Neural cell (in vitro differentiated cells): ENCODE measurements at regions not wholly inside any gene's neighbourhood (a gene's known extent, or its start where the extent isn't known, plus 50 kb on each side); places are given as distances from the start of the nearest gene placed in this dataset.

Experiments used
- CTCF ChIP-seq: fragments of 450-650 bp; IDR thresholded peaks from 2 replicates; pipeline ENCODE4 v1.5.1; 2014; ENCODE audit warnings: antibody characterized with exemption, mild to moderate bottlenecking, moderate library complexity; ENCODE audit not compliant: poor library complexity, severe bottlenecking
- EP300 ChIP-seq: fragments of 450-650 bp; conservative IDR thresholded peaks from 2 replicates; pipeline ENCODE4 v1.6.1; 2014; ENCODE audit warnings: antibody characterized with exemption, mild to moderate bottlenecking, moderate library complexity; ENCODE audit not compliant: poor library complexity, severe bottlenecking
- EZH2 ChIP-seq: fragments of 200-600, 300-800 bp; shearing (Covaris generic), sonication (generic); IDR thresholded peaks from 2 replicates; pipeline ENCODE4 v1.6.1; 2014; ENCODE audit warnings: antibody characterized with exemption, low read length, borderline replicate concordance, mild to moderate bottlenecking; ENCODE audit not compliant: insufficient read depth, poor library complexity, severe bottlenecking
- TAF1 ChIP-seq: IDR thresholded peaks from 2 replicates; pipeline ENCODE4 v1.6.1; 2012; ENCODE audit warnings: low read depth

GRCh38 chrX:139086246-139086645 is 374.7 kb upstream of the FGF13 start:
- TF ChIP-seq CTCF (no peak), TAF1 (no peak), EZH2 (no peak), EP300 (no peak)
